ENCODE measurements at regions not wholly inside any gene's neighbourhood (a gene's known extent, or its start where the extent isn't known, plus 50 kb on each side); places are given as distances from the start of the nearest gene placed in this dataset.

DNA sequence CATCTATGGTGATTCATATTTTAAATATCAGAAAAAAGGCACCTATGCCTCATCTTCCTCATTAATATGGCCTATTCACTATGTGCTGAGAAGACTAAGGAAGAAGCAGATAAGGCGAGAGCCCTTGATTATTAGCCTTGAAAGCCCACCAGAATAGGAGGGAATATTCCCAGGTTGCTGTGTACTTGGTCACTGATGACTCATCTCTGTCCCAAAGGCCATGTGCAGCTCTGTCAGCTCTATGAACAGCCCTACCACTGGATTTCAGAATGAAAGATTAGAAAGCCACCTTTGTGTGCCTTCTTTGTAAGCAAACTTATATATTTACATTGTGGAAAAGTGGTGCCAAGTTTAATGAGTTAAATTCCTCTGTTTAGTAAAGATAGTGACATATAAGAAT lies 211.5 kb downstream of the NFKBIZ start:
- TF ChIP-seq ZNF384 (IDR thresholded peaks at IDR 0.05) = no peak
- TF ChIP-seq CTBP1 (IDR thresholded peaks at IDR 0.05; ENCODE audit: borderline replicate concordance) = no peak
- TF ChIP-seq, protein P1, sequence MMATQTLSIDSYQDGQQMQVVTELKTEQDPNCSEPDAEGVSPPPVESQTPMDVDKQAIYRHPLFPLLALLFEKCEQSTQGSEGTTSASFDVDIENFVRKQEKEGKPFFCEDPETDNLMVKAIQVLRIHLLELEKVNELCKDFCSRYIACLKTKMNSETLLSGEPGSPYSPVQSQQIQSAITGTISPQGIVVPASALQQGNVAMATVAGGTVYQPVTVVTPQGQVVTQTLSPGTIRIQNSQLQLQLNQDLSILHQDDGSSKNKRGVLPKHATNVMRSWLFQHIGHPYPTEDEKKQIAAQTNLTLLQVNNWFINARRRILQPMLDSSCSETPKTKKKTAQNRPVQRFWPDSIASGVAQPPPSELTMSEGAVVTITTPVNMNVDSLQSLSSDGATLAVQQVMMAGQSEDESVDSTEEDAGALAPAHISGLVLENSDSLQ (IDR thresholded peaks at IDR 0.05) = no peak
- TF ChIP-seq FOXM1 (IDR thresholded peaks at IDR 0.05; ENCODE audit: borderline replicate concordance) = no peak
- no peak for TF ChIP-seq FOXK2 (IDR thresholded peaks at IDR 0.05)
- TF ChIP-seq BHLHE40 (IDR thresholded peaks at IDR 0.05; ENCODE audit: borderline replicate concordance) = no peak
- no peak for TF ChIP-seq SUZ12 (IDR thresholded peaks at IDR 0.05)

All from HEK293T (cell line).